Posterior vena cava (tissue), 2 donors: ENCODE measurements at regions not wholly inside any gene's neighbourhood (a gene's known extent, or its start where the extent isn't known, plus 50 kb on each side); places are given as distances from the start of the nearest gene placed in this dataset.
A peak's percentile ranks its signal among the peaks of the same experiment; 100 is the strongest.
"Not testable (repeated sequence)": the region's sequence is repeated elsewhere in the genome, so short reads cannot be mapped to it uniquely, and the experiment has no call there.

Source experiments
- DNase-seq: peaks from one replicate; pipeline ENCODE4 v3.0.0-alpha.2; 2020; ENCODE audit warnings: low spot score
- intact Hi-C, 2 donors: fragments of 100-400 bp; cut with DNase I; formaldehyde crosslinking; loops; one replicate each; pipeline versions ENCODE4 v1.14.1 to v1.14.2; 2022 to 2023
- donor health status: DM: yes; HTN: yes; CAD: no.
- donor health status: DM: yes; HTN: yes; CAD: no.

DNA sequence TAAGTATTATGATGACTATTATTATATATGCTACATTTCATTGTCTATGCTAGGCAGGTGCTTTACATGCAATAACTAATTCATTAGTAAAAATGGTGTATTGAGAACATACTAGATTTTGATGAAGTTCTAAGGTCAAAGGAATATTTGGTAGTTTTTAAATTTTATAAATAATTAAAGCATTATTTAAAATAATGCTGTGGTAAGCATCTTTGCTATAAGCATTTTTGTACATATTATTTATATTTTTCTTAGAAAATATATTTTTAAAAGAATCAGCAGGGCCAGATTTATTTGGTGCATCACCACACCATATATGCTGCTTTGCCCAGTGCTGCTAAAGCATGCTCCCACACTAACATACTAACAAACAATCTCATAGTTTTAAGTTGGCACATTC lies 517.9 kb downstream of the C6orf118 start:
- intact Hi-C loops = no loop called here
- DNase-seq = no peak

DNA sequence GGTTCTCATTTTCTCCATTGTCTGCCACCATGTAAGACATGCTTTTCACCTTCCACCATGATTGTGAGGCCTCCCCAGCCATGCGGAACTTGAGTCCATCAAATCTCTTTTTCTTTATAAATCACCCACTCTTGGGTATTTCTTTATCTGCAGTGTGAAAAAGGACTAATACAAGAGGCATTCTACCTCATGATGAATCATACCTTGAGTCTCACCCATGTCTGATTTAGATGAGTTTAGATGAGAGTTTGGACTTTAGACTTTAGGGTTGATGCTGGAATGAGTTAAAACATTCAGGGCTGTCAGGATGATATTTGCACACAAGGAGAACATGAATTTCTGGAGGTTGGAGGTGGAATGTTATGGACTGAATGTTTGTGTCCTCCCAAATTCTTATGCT lies 545.6 kb downstream of the C6orf118 start:
- no peak for DNase-seq
- intact Hi-C loops = no loop called here

DNA sequence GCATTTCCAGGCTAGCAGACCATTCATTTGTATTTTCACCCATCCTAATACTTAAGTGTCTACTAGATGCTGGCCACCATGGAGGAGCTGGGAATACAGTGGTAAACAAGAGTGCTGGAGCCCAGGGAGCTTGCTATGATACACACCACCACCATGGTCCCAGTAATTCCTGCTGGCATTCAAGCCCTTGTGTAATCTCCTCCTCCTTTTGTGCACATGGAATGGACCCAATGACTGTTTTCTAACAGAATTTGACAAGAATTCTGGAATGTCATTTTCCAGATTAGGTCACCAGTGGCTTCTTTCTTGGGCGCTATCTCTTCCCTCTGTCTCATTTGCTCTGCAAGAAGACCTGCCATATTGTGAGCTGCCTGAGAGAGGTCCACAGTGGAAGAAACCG lies 552.0 kb downstream of the C6orf118 start:
- DNase-seq = no peak
- intact Hi-C loops = no loop called here

DNA sequence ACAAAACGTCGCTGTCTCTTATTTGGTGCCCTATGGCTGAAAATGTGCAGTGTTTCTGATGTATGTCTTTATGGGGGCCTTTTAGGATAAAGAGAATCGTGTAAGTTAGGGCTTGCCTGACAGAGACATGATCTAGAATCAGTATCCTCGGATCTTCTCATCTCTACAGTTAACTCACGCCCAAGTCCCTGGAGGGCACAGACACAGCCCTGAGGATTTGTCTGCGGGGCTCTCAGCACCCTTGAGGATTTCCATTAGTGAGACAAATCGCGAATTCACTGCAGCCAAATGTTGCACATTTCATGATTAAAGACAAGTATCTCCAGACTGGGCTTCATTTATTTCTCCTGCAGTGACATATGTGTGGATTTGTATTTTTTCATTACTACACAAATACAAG lies 552.7 kb downstream of the C6orf118 start:
- intact Hi-C loops = no loop called here
- DNase-seq = no peak

DNA sequence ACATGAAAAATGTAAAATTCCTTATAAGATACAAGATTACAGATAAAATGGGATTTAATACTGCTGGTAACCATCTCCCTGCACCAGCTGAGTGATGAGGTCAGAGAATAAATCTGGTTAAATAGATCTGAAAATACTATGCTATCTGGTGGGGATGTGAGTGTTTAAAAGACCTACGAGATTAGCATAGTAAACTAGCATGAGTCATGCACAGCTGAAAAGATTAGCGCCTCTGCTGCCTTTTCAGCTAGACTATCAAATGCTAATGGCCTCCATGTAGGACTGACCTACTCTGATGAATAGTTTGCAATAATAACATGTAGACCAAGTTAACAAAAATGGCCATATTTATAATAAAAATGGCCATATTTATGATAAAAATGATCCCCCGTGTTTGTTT lies 553.3 kb downstream of the C6orf118 start:
- DNase-seq = no peak
- intact Hi-C loops = no loop called here

DNA sequence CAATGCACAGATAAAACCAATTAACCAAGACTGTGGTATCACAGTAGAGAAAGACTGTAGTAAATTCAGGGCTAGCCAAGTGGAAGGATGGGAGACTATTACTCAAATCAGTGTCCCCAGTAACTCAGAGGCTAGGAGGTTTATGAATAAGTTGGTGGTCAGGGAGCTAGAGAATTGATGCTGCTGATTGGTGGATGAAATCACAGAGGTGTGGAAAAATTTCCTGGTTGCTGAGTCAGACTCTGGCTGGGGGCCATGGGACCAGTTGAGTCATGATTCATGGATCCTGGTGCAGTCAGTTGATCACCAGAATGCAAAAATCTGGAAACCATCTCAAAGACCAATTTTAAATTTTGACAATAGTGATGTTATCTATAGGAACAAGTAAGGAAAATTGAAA lies 555.9 kb downstream of the C6orf118 start:
- intact Hi-C loops = no loop called here
- no peak for DNase-seq

DNA sequence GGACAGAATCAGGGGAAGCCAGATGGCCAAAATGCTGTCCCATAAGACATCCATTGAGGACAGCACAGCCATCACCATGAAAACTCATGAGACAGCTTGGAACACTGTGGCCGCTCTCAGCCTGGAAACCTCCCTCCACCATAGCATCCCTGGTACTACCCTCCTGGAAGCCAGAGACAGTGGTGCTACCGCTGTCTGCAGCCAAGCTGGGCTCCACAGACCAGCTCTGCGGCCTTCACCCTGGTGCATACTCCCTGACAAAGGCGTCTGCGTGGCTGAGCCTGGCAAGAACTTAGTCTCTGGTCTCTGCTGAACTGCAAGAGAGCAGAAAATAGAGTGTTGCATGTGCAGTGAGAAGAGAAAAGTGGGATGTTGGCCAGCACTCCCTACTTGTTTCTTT lies 558.0 kb downstream of the C6orf118 start:
- no peak for DNase-seq
- intact Hi-C loops = no loop called here

DNA sequence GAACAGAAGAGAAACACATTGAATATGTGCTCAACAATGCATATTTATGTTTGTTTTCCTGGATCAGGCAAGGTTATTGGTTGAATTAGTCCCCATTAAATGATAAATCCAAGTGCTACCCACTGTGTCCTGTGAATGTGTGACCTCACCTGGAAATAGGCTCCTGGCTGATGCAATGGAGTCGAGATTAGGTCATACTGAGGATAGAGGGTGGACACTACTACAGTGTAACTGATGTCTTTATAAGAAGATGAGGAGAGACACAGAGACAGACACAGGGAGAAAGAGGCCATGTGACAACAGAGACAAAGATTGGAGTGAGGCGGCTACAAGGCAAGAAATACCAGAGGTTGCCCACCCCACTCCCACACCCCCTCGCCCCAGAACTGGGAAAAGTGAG lies 559.3 kb downstream of the C6orf118 start:
- DNase-seq = no peak
- intact Hi-C loops = no loop called here

DNA sequence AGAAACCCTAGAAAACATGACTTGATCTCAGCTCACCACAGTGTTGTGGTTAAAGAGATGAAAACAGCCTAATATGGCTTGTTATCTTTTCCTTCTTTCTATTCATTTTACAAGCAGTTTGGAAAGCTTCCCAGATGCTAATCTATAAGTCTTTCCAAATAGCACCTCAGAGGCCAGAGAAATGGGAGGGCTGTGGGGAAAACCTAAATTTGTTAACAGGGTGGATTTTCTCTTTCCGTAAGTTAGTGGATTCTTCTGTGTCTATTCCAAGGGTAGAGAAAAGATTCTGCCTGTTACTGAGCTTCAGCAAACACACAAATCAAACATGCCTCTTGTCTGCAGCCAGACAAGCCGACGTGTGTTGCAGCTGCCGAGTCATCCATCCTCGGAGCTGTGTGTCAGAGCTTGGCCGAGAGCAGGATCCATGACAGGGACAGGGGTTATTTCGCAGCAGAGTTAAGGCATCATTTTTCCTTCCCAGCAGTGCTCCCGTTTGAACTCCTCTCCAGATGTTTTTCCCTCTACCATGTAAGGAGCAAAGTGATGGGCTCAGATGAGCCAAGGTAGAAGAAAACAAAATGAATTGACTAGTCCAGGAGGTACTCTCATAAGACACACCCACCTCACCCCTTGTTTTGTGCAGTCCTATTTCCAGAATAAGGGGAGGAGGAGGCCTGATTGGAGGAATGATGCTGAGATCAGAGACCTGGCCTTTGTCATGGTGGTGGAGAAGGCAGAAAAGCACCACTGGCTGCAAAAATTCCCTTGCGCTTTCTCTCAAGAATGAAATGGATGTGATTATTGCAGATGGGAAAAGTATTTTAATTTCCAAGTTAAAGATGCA lies 560.0 kb downstream of the C6orf118 start:
- DNase-seq = peak; percentile 86
- intact Hi-C loops = no loop called here

DNA sequence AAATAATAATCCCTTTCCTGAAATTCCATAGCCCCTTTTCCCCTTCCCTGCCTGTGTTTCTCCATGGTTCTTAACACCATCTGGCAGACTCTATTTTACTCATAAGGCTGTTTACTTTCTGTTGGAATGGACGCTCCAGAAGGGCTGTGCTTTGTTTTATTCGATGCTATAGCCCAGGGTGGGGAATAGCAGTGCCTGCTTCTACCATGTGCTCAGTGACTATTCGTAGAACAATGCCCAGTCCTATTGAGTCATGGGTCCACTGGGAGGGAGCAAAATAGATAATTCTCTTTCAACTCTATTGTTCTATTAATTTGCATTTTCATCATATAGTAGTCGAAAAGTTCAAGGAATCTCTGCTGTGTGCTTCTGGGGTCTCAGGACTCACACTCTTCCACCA lies 565.1 kb downstream of the C6orf118 start:
- DNase-seq = no peak
- intact Hi-C loops = no loop called here

DNA sequence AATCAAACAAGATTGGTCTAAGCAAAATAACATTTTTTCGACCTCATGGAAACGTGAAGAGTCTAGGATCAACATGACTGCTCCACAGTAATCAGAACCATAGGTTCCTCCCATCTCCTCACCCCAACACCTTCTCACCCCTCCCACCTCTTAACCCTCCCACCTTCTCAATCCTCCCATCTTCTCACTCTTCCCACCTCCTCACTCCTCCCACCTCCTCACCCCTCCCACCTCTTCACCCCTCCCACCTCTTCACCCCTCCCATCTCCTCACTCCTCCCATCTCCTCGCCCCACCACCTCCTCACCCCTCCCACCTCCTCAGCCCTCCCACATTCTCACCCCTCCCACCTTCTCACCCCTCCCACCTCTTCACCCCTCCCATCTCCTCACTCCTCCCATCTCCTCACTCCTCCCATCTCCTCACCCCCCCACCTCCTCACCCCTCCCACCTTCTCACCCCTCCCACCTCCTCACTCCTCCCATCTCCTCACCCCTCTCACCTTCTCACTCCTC lies 567.4 kb downstream of the C6orf118 start:
- DNase-seq = no peak
- intact Hi-C loops = no loop called here

DNA sequence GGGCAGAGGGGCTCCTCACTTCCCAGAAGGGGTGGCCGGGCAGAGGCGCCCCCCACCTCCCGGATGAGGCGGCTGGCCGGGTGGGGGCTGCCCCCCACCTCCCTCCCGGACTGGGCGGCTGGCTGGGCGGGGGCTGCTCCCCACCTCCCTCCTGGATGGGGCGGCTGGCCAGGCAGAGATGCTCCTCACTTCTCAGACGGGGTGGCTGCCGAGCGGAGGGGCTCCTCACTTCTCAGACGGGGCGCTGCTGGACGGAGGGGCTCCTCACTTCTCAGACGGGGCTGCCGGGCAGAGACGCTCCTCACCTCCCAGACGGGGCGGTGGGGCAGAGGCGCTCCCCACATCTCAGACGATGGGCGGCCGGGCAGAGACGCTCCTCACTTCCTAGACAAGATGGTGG lies 573.3 kb downstream of the C6orf118 start:
- intact Hi-C loops, DNase-seq: not testable (repeated sequence)

DNA sequence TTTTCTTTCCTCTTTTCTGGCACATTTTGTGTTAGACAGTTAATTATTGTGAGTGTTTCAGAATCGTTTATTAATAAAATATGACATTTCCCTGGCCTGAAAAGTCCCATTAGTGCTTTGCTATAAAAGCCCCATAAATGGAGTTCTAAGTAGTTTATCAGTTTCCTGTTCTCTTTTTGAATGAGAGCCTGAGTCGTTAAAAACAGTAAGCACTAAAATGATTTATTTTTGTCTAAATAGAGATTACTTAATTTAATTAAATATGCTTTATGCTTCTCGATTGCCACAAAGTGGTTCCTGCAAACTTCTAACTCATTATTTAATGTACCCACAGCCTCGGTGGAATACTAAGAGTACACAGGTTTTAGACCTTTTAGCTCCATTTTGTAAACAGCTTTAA lies 577.9 kb downstream of the C6orf118 start:
- intact Hi-C loops = no loop called here
- no peak for DNase-seq

DNA sequence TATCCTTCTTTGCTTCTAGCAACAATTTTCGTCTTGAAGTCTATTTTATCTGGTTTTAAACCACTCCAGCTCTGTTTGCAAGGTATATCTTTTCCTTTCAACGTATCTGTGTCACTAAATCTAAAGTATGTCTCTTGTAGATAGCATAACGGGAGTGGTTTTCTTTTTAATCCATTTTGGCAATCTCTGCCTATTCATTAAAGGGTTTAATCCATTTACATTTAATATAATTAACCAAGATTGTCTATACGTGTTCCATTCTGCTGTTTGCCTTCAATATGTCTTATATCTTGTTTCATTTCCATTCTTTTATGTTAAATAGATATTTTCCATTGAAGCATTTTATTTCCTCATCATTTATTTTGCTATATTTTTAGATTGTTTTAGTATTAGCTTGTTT lies 587.9 kb downstream of the C6orf118 start:
- intact Hi-C loops = loop anchor here in 1 of 2 donors (10.0 kb wide), 1 partner anchor 123 kb away; no protein-coding TSS in a partner anchor
- no peak for DNase-seq

DNA sequence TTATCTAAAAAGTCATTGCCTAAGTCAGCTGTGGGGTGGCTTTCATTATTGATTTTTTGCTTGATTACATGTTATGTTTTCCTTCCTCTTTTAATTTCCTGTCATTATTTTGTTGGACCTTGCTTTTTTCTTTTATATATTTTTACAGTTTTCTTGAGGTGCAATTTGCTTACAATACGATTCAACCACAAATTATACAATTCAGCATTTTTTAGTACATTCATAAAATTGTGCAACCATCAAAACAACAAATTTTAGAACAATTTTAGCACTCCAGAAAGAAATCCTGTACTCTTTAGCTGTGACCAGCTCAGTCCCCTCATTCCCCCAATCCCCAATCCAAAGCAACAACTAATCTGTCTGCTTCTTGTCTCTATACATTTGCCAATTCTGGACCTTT lies 608.9 kb downstream of the C6orf118 start:
- intact Hi-C loops = no loop called here
- no peak for DNase-seq

DNA sequence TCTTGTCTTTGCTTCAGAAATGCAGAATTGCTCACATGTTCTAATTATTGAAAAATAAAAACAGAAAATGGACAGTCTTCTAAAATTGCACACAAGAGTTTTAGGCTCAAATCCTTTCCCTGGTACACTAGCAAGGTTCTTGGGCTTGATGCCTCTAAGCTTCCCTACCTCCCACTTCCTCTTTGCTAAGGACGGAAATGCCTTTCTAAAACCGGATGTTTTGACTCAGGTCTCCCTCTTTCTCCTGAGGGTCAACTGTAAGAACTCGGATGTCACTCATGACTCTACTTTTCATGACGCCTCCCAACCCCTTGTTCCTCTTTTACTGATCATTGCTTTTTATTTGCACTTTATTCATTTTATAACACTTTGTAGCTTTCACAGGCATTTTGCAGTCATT lies 613.5 kb downstream of the C6orf118 start:
- DNase-seq = no peak
- intact Hi-C loops = no loop called here

DNA sequence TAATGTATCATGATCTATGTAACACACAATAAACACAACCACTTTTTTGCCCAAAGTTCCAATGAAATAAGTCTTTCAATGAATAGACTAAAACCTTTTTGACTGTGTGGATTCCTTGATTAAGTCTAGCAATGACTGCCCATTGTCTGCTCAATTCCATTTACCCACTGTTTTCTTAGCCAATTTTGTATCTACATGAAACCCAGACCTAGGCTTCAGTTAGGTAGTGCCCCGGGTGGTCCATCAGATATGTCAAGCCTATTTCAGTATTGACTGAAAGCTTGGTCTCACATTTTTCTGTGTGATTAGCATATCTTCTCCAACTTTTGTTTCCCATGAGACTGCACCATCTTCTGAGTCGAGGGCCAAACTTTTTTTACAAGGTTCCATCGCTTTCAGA lies 615.0 kb downstream of the C6orf118 start:
- intact Hi-C loops = no loop called here
- DNase-seq = no peak

DNA sequence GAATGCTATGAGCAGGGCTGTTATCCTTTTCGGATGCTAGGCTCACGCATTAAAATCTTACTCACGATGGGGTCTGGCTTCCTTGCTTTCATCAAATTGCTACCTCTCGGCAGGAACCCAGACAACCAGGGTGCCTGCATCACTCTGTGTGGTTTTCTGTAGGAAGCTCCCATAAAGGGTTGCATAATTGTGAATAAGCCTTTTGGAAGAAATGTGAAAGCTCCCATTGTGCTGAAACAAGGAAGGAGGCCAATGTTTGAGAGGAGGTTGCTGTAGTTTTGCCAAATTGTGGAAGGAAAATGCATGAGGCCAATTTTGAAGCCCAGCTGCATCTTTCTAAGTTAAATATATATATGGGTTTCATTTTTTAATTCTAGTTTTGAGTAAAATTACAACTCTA lies 615.5 kb downstream of the C6orf118 start:
- DNase-seq = no peak

DNA sequence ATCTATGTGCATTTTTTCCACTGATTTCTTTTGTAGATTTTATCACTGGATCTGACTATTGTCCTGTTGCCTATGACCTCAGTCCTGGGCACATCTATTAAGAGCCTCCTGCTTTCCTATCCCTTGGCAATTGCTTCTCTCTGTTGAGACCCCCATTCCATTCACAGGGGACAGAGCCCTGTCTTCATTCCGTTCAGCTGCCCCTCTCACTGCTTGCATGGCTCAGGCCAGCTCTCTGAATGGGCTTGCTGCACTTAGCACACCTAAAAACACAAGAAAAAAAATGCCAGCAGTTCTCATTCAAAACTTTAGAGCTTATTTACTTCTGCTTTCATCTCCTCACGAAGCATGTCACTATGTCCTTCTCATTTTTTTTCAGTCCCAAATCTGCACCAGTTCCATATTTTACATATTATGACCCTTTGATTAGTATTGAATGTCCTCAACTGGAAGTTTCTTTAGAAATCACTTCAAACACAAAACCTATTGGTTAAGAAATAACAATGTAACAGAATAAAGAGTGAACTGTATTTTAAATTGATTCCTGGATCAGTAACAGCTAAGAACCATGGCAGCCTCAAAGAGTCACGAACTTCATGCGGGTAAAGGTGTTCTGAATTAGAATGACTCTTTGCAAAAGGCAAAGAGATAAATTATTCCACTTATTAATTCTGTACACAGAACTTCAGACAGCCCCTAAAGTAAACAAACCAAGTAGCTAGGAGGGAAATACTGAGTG lies 616.5 kb downstream of the C6orf118 start:
- intact Hi-C loops = no loop called here
- DNase-seq = no peak

More for the DNA sequence above, 615.5 kb downstream of the C6orf118 start:
- intact Hi-C loops = no loop called here

DNA sequence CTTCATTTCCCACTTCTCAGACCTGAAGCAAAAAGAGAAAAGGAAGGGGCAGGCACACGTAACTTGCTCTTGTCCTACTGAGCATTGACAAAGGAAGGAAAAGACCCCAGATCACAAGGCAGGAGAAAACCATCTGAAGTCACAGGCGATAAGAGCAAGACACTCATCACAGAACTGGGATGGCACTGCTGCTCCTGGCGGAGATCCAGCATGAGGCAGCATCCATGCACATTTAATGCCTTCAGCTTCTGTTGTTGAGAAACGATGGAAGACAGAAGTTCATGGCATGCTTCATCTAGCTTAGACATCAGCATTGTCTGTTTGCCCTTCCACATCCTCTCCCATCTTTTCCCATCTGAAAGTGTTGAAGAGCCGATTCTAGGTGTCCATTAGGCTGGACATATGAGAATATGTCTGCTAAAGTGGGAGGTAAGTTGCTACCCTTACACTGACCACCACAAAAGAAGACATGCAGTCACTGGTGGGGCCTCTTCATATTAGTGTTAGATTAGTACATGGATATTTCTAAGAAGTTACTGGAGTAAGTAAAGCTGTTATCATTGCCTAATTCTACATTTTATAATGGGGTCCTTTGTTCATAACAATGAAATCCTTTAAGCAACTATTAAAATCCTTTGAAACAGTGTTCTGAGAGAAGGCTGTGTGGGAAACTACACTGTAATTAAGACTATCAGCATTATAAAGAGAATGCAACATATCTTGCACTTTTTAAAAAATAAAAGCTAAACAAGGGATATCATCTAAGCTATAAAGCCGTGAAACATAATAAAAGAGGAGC lies 618.5 kb downstream of the C6orf118 start:
- intact Hi-C loops = no loop called here
- no peak for DNase-seq
